ENCODE measurements at regions not wholly inside any gene's neighbourhood (a gene's known extent, or its start where the extent isn't known, plus 50 kb on each side); places are given as distances from the start of the nearest gene placed in this dataset.

GRCh38 chr12:127881371-127882140, 385.4 kb upstream of the TMEM132C start (continued):
- TF ChIP-seq REST (IDR thresholded peaks at IDR 0.05; ENCODE audit: unreplicated experiment), result no peak

- DNase-seq (ENCODE audit: low spot score) (no peak), ATAC-seq (no peak)
- Histone ChIP-seq H3K9me2 (ENCODE audit: insufficient read depth) (no peaks in the 10 kb centered on the region), H3K79me2 (replicated peaks; ENCODE audit: insufficient read depth) (no peaks in the 10 kb centered on the region), H3F3A (replicated peaks; ENCODE audit: low read depth) (no peaks in the 10 kb centered on the region), H3K4me1 (ENCODE audit: insufficient read depth) (no peaks in the 10 kb centered on the region; the same call in 1 of the 2 replicates), H3K4me3 (no peak overlapping the region), H2AFZ (no peak overlapping the region), H4K20me1 (replicated peaks; ENCODE audit: insufficient read depth) (no peaks in the 10 kb centered on the region), H3K36me3 (ENCODE audit: insufficient read depth) (no peaks in the 10 kb centered on the region; the same call in 1 of the 2 replicates), H3K4me2 (no peak overlapping the region), H3K27me3 (ENCODE audit: insufficient read depth) (no peaks in the 10 kb centered on the region), H3K27ac (ENCODE audit: low read depth) (no peak overlapping the region)
- Mint-ChIP-seq H3K9me3 (peaks cover 100% of the 10 kb centered on the region), H3K4me1 (no peaks in the 10 kb centered on the region), H3K36me3 (ENCODE audit: low read depth) (peaks cover 28% of the 10 kb centered on the region), H3K4me3 (no peak overlapping the region), H3K27ac (no peak overlapping the region), H3K27me3 (ENCODE audit: insufficient read depth, low read depth, poor library complexity) (no peaks in the 10 kb centered on the region)
- TF ChIP-seq STAT1 (IDR thresholded peaks at IDR 0.05; ENCODE audit: unreplicated experiment), result no peak
- no peak for TF ChIP-seq POLR2AphosphoS5 (IDR thresholded peaks at IDR 0.05; ENCODE audit: low read depth)
- TF ChIP-seq REST (IDR thresholded peaks at IDR 0.05; ENCODE audit: unreplicated experiment), result no peak
- TF ChIP-seq CREB1 (CRISPR knock-in tag; IDR thresholded peaks at IDR 0.05; ENCODE audit: low read depth), result no peak
- TF ChIP-seq ZNF462 (CRISPR knock-in tag; IDR thresholded peaks at IDR 0.05), result no peak
- TF ChIP-seq JUNB (IDR thresholded peaks at IDR 0.05; ENCODE audit: unreplicated experiment), result no peak
These were observed 384.0 kb upstream of the TMEM132C start for GRCh38 chr12:127883013-127883412.
